GM04503 (cell line): ENCODE measurements at regions not wholly inside any gene's neighbourhood (a gene's known extent, or its start where the extent isn't known, plus 50 kb on each side); places are given as distances from the start of the nearest gene placed in this dataset.
A peak's percentile ranks its signal among the peaks of the same experiment; 100 is the strongest.
"Not testable (repeated sequence)": the region's sequence is repeated elsewhere in the genome, so short reads cannot be mapped to it uniquely, and the experiment has no call there.

Source experiments
- DNase-seq: peaks from one replicate; pipeline ENCODE4 v3.0.0-alpha.2; 2012; ENCODE audit warnings: low read depth

DNA sequence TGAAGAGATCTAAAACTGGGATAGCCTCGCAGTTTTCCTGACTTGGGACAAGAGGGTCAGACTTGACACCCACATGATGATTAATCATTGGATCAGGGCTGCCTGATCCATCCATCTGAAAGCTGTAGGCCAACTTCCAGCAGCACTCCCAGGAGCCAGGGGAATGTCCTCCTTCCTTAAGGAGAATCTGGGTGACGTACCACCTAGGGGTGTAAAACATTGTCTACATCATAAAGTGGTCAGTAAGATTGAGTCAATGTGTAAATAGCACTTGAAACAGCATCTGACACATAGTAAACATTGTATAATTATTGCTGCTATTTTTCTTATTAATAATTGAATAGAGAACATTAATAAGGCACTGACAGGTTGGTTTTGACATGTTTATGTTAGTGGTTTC lies 392.8 kb downstream of the JRKL start:
- no peak for DNase-seq

DNA sequence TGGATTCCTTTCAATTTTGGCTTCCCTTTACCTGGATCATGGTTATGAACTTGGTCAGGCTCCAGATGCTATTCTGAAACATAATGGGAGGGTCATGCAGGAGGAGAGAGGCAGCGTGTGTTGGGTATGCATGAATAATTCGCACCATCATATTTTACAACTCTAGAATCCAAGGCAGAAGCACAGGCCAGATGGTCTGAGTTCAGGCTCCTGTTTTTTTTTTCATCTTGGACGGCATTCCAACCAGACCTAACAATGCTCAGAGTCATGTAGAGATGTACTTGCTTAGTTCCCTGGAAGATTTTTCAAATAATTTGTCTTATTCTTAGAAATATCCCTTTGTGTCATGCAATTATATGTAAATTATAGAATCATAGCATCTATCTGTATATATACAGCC lies 393.5 kb downstream of the JRKL start:
- no peak for DNase-seq

DNA sequence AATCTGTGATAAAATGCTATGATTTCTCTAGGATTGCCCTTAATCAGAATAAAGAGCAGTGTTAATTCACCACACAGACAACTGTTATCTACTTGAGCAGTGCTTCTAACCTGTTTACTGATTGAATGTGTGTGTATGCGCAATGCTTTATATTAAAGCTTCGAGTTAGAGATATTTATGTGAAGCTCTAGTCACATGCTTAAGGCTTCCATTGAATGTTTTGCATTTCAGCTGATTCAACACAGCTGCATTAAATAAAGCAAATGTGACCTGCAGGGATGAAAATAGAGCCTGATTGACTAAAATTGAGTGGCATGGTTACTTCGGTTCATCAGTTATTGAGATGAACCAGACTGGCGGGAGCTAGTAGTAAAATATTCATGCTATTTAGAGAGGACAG lies 395.3 kb downstream of the JRKL start:
- DNase-seq = no peak

DNA sequence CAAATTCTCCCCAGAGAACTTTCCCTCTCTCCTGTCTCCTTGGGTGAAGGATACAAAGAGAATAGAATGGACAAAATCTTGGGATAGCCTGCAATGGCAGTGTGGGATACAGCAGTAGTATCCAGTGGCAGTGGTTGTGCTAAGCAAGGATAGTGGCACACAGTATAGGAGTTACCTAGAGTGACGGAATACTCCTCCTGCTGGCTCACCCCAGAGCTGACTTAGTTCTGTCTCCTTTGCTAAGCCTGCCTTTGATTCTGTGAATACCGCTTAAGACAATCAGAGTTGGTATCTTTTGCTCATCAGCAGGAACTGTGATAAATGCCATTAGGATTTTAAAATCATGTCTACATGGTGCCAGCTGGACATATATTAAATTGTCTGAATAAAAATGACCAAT lies 404.3 kb downstream of the JRKL start:
- DNase-seq = no peak

DNA sequence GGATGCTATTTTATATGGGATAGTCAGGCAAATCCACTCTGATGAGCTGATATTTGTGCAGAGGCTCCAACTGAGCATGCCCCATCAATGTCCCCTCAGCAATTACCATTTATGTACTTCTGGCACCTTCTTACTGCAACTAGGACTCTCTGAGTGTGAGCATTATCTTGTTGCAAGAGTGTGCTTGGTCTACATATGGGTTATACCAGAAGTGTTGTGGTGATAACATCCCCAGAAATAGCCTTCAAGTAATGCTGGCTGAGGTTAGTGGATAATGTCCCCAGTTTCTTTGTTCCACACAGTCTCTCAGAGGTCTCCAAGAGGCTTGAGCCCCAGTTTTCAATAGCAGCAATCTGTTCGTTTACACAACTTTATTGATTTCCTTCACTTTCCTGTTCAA lies 408.6 kb downstream of the JRKL start:
- no peak for DNase-seq

DNA sequence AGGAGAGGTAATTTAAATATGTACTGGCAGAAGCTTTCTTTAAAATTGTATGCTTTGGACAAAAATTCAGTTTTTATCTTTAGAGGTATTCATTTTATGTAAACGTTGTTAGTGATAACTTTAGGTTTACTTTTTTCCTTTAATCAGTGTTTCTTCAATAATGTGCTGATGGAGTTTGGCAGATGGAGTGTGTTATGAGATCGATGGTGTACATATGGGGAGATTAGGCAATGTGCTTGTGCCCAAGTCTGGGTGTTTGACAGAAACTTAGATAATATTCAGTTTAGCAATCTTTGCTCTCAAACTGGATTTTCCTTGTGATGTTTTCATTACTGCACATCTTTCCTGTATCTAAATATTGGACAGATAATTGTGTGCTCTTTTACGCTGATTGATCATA lies 425.4 kb downstream of the JRKL start:
- DNase-seq = no peak

DNA sequence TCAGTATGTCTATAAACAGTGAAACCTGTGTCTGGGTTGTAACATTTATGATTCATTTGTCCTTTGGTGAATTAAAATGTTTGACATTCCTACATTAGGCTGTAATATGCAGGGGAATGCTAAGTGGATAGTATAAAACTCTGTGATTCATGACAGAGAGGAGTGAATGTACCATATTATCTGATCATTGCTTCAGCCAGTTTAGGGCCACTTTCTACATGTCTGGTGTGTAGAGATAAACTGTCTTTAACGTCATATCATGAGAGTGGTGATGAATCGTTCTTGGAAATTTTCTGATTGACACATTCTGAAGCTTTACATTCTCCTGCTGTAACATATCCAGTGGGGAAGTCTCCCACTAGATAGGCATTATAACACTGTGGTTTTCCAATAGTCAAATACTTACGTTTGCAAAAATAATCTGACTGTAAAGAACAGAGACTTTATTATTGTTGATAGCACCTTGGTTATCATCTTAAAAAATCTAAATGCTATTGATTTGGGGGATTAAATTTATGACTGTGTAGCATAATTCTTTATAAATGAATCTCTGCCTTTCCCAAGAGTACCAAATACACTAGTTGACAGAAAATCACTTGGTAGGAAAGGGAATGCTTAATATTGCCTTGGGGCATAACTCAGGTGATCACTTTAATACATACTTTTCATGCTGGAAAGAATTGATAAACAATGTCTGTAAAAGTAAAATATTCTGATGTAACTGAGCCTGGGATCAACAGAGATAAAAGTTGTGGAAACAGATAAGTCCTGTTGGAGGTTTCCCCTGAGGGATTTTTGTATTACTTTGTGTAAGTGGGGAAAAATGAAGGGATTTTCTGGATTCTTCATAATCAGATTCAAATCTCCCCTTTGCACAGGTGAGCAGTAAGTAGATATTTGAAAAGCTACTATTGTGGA lies 427.9 kb downstream of the JRKL start:
- no peak for DNase-seq

DNA sequence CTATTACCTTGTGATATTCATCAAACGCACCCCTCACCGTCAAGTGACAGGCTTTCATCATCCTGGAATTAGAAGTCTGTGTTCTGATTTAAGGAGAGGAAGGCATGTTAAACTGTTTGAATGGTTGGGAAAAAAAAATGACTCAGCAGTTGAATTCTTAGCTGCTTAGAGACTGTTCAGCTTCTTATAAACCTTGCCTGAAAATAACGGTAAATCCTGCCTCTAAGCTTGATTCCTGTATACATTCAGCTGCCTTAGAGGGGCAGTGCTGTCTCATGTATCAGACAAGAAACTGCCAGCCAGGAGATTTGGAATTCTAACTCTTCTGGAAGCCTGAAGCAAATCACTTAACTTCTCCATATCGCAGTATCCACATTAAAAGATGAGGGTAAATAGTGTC lies 437.4 kb downstream of the JRKL start:
- DNase-seq = no peak

DNA sequence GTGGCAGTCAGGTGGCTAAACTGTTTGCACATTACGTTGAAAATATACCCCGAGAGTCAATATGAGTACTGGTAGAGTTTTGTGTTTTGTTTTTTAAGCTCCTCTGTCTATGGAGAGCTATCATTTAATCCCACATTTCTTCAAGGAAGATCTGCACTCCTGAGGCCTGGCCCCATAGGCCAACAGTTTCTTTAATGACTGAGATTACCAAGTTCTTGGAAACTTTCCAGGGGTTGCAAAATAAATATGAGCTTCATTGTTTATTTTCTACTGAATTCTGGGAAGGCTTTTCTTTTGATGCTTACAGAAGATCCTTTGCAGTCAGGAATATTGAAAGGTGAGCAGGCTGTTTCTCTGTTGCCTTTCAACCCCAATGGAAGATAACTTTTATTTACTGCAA lies 452.0 kb downstream of the JRKL start:
- no peak for DNase-seq

DNA sequence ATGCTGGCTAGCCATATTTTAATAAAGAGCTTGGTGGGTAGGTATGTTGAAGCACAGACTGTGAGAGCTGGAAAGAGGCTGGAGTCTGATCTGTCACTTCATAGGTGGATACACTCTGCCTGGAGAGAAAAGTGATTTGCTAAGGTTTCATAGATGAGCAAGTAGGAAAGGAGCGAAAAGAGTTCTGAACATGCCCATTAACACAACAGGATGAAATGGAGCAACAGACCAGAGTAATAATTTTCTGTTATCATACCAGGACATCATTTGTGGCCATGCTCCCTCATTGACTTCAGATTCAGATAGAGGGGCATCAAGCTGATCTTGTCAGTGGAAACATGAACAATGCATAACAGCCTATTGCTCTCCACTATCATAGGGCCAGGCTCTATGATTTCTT lies 452.9 kb downstream of the JRKL start:
- DNase-seq = no peak

DNA sequence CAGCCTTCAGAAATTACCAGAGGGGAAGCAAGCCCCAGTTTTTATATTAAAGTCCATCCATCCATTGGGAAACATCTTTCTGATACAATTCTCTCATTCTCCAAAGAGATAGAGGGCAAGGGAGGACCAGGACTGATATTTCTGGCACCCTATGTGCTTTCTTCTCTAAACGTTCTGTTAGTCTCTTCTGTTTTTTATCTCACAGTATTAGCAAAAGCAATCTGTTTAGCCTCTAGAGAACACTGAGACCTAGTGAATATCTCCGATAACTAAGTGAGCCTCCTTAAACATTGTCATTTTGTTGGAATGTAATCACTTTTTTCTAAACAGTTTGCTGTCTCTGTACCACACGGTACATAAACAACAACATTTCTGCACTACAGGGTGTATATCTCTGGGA lies 464.6 kb downstream of the JRKL start:
- DNase-seq = no peak

DNA sequence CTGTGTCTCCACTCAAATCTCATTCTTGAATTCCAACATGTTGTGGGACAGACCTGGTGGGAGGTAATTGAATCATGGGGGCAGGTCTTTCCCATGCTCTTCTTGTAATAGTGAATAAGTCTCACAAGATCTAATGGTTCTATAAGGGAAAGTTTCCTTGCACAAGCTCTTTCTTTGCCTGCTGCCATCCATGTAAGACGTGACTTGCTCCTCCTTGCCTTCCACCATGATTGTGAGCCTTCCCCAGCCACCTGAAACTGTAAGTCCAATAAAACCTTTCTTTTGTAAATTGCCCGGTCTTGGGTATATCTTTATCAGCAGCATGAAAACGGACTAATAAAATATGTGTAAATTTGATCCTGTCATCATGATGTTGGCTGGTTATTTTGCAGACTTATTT lies 471.9 kb downstream of the JRKL start:
- DNase-seq = not testable (repeated sequence)

DNA sequence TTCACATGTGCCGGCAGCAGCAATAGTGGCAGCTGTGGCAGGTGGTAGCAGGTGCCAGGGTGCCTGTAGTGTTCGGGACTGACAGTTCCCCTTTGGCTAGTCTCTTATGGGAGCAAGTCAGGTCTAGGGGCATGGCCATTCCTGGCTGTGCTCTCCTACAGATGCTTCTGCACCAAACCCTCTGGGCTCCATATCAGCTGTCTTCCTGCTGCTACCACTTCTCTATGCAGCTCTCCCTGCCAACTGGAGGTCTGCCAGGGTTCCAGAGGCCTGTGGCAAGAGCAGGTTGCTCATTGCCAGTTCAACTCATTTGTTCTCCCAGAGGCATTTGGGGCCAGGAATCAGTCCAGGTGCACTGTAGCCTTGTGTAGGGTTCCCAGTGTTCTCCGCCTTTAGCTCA lies 473.7 kb downstream of the JRKL start:
- no peak for DNase-seq

DNA sequence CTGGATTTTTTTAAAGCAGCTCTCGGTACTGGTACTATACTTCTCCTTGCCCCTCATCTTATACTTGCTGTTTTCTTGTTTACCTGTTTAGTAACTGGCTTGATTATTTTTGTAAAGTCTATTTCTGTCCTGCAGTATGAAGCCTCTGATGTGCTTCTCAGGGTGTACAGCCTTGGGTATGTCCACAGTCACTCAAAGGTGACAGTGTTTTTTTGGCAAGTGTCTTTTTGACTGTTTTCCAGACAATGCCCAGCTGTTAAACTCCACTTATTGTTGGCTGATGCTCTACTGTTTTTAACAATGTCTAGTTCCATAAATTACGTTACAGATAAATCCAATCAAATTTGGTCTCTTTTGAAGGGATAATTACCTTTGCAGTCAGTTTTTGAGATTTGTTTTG lies 475.2 kb downstream of the JRKL start:
- DNase-seq = no peak

DNA sequence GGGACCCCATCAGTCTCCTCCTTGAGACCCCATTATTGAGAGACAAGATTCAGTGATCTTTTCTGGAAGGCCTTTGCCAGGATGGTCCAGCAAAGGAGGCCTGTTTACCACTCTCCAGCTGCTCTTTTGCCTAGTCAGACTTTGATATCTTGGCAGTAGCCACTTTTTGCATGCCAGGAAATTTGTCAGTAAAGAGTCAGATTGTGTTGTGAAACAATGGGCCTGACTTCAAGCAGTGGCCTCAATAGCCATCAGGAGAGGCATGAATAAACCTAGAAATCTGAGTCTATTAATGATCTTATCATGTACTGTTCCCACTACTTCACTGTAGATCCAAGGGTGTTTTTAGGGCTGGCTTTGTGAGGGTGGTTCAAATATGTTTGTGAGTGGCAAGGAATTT lies 479.4 kb downstream of the JRKL start:
- peak; percentile 8 for DNase-seq

DNA sequence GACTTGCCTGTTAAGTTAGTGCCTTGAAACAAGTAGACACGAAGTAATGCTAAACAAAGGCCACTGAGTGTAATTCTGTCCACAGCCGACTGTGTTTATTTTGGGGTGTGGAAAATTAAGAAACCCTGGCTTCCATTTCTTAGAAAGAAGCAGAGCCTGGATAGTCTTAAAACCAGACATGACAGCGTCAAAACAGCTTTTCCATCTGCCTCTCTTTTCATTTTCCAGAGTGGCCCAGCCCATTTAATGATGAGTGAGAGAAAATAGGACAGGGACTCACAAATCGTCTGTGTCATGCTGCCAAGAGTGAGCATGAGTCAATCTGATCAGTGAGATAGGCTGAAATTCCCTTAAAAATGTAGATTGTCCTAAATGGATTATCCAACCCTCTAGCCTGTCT lies 485.9 kb downstream of the JRKL start:
- no peak for DNase-seq

DNA sequence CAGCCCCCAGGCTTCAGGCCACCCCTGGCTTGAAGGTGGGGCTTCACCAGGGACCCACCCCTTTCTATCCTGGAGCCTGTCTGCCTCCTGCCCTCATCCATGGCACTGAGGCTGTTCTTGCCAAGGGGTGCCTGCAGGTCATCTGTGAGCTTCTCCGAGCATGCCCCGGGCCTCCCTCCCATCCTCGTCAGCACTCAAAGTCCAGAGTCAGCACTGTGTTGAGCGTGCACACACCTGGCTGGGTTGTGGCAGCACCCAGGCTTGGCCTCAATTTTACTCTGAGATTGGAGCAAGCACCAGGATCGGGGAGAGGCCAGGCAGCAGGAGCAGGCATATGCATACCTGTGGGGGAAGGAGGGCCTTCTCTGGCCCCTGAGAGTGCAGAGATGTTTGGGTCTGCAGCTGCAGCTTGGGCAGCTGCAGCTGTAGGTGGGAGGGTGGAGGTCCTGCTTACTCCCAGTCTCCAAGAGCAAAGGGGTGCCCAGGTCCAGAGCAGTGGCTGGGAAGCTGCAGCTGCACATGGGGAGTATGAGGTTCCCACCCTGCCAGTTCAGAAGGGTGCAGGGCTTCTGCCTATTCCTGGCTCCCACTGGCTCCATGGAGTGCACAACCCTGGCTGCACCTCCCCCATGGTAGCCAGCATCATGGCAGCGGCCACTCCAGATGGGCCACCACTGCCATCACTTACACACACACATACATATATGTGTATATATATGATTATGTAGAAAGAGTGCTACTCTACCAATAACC lies 488.7 kb downstream of the JRKL start:
- no peak for DNase-seq

DNA sequence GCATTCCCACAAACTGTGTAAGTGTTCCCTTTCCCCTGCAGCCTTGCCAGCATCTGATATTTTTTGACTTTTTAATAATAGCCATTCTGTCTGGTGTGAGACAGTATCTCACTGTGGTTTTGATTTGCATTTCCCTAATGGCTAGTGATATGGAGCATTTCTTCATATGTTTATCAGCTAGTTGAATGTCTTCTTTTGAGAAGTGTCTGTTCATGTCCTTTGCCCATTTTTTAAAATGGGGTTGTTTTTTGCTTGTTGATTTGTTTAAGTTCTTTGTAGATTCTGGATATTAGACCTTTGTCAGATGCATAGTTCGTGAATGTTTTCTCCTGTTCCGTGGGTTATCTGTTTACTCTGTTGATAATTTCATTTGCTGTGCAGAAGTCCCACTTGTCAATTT lies 492.8 kb downstream of the JRKL start:
- DNase-seq = not testable (repeated sequence)

DNA sequence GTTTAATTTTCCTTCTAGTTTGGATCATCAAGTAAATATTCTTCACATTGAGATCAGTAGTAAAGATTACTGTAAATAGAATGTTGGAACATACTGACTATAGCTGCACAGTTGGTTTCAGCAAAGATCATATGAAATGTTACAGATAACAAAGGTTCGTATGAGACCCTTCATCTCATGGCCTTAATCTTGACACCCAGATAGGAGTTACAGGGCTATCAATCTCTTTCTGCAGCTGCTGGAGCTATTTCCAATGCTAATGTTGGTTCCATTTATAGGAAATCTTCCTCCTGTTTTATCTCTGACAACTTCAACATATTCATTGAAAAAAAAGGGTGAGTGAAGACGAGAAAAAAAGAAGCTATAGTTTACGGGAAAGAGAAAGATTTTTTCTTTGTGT lies 495.6 kb downstream of the JRKL start:
- no peak for DNase-seq

DNA sequence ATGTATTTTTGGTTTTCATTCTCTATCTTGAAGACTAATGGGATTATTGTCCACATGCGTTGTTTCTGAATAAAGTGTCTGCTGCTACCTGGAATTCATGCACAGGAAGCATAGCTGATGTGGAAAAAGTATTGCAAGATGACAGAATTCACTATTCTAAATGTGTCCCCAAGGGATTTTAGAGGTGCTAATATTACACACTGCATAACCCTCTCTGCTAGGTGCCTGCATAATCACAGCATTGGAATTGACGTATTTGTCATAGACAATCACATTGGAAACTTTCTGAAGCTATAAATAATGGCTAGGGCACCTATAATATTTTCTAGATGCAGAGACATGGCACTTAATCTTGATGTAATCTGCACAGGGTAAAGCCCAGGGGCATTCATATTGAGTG lies 496.1 kb downstream of the JRKL start:
- DNase-seq = no peak

DNA sequence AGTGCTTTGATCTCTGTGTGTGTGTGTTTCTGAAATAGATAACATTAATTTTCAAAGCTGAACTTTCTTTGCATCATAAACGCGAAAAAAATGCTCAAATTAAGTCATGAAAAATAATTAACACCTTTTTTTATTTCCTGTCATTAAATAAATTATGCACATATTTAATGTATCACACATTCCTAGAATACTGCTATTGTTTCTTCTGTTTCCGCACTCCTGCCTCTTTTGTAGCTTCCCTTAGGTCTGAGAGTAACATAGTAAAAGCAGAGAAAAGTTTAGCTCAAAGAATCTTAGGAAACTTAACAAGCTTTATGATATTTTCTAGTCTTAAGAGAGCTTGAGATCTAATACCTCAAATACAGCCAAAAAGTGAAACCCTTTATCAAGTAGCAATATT lies 504.2 kb downstream of the JRKL start:
- no peak for DNase-seq

DNA sequence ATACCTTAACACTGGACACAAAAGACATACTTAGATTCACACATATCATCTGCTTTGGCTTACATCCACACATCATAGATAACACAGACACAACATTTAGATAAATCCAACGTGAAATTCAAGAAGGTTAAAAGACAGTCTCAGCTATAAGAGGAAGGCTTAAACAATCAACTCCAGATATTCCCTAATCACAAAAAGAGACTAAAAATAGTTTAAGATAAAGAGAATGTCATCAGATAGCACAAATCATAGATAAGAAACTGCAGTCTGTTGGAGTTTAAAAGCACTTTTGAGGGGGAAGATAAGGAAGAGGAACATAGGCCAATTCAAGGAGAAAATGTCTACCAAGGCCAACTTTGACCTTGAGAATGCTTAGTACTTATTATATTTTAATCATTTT lies 504.8 kb downstream of the JRKL start:
- no peak for DNase-seq

DNA sequence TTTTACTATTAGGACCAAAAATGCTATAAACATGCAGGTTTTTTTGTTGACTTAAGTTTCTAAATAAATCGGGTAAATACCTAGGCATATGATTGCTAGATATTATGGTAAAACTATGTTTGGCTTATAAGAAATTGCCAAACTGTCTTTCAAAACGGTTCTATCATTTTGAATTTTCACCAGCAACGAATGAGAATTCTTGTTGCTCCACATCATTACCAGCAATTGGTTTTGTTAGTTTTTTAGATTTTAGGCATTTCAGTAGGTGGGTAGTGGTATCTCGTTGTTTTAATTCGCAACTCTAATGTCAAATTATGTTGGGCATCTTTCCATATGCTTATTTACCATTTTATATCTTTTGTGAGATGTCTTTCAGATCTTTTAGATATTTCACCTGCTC lies 510.2 kb downstream of the JRKL start:
- no peak for DNase-seq

DNA sequence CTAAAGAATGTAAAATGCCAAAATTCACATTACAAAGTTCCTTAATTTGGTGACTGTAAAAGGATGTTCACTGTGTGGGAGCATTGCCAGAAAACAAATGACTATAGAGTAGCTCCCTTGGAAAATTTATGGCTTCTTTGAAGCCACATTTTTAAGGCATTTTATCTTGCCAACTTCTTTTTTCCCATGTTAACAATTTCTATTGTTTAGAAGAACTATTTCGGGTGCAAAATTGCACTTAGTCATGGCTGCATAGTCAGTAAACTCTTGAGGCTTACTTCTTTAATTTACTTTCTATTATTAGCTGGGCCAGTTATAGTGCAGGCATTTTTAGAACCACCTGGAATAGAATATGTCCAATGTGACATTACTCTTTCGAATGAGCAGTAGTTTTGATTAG lies 515.3 kb downstream of the JRKL start:
- DNase-seq = no peak
